Type B pancreatic cell (in vitro differentiated cells): ENCODE measurements at regions not wholly inside any gene's neighbourhood (a gene's known extent, or its start where the extent isn't known, plus 50 kb on each side); places are given as distances from the start of the nearest gene placed in this dataset.

Experiments used
- DNase-seq: peaks from one replicate; pipeline ENCODE4 v3.0.0; 2021; ENCODE audit warnings: mixed read lengths; ENCODE audit not compliant: unreplicated experiment; ENCODE audit errors: extremely low spot score
- H3K27ac Mint-ChIP-seq: 2 replicates; pipeline ENCODE4 v1.8.0; 2021; ENCODE audit warnings: mild to moderate bottlenecking, mixed read lengths
- H3K27me3 Mint-ChIP-seq: 2 replicates; pipeline ENCODE4 v1.8.0; 2021; ENCODE audit warnings: mixed read lengths
- H3K36me3 Mint-ChIP-seq: 2 replicates; pipeline ENCODE4 v1.8.0; 2021; ENCODE audit warnings: mixed read lengths
- H3K4me1 Mint-ChIP-seq: one replicate; pipeline ENCODE4 v1.8.0; 2021; ENCODE audit warnings: mixed read lengths; ENCODE audit not compliant: unreplicated experiment
- H3K4me3 Mint-ChIP-seq: 2 replicates; pipeline ENCODE4 v1.8.0; 2021; ENCODE audit warnings: mild to moderate bottlenecking, mixed read lengths
- H3K9me3 Mint-ChIP-seq: 2 replicates; pipeline ENCODE4 v1.8.0; 2021; ENCODE audit warnings: mixed read lengths
- TF ChIP-seq, protein P1 (sequence below): fragments of 200-600 bp; sonication (generic); conservative IDR thresholded peaks from 2 replicates; pipeline ENCODE4 v1.5.0; 2021; ENCODE audit warnings: antibody characterized with exemption, mild to moderate bottlenecking

DNA sequence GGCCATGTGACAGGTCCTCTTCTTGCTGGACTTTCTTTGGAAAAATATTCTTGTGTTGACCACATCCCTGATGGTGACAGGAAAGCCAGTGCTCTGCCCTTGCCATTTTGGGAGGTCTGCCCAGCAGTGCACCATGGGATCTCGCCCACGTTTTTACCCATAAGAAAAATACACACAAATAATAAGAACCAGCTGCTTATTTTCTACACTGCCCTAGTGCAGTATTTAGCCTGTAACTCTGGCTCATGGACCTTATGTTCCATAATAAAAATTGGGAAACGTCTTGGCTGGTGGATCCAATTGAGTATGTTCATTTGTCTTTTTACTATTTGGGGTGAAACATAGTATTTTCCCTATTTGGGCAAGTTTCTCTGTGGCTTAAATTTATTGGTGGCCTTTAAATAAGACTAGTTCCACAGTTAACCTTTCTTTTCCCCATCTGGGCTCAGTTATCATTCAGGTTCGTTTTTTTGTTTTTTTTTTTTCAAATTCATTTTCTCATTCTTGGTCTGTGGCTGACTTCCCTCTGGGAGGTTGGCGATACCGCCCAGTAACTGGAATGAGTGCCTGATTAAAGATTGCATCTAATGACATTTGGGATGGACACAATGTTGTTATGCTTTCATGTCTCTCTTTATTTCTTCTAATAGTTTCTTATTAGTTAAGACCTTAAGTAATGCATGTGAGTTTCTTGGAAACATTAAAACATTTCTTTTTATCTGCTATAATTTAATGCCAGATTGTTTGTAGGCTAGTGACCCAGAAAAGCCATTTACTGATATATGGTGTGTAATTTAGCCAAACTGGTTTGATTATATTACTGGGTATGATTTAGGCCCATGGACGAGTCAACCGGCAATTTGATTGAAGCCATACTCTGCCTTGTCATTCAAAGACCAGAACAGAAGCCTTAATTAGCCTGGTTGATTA, 163.7 kb downstream of the FGF10 start:
- H3K27me3 Mint-ChIP-seq: no peaks in the 10 kb centered on the region
- no peaks in the 10 kb centered on the region for H3K36me3 Mint-ChIP-seq
- DNase-seq: no peak
- H3K4me3 Mint-ChIP-seq: no peak overlapping the region
- H3K9me3 Mint-ChIP-seq: no peaks in the 10 kb centered on the region
- H3K4me1 Mint-ChIP-seq: no peaks in the 10 kb centered on the region
- no peak overlapping the region for H3K27ac Mint-ChIP-seq
- TF ChIP-seq, protein P1, sequence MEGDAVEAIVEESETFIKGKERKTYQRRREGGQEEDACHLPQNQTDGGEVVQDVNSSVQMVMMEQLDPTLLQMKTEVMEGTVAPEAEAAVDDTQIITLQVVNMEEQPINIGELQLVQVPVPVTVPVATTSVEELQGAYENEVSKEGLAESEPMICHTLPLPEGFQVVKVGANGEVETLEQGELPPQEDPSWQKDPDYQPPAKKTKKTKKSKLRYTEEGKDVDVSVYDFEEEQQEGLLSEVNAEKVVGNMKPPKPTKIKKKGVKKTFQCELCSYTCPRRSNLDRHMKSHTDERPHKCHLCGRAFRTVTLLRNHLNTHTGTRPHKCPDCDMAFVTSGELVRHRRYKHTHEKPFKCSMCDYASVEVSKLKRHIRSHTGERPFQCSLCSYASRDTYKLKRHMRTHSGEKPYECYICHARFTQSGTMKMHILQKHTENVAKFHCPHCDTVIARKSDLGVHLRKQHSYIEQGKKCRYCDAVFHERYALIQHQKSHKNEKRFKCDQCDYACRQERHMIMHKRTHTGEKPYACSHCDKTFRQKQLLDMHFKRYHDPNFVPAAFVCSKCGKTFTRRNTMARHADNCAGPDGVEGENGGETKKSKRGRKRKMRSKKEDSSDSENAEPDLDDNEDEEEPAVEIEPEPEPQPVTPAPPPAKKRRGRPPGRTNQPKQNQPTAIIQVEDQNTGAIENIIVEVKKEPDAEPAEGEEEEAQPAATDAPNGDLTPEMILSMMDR: no peak

DNA sequence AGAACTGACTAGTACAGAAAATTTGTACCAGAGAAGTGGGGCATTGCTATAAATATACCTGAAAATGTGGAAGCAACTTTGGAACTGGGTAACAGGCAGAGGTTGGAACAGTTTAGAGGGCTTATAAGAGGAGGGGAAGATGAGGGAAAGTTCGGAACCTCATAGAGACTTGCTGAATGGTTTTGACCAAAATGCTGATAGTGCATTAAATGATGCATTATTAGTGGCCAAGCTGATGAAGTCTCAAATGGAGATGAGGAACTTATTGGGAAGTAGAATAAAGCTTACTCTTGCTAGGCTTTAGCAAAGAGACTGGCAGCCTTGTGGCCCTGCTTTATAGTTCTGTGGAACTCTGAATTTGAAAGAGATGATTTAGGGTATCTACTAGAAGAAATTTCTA, 189.8 kb downstream of the FGF10 start:
- peaks cover 5% of the 10 kb centered on the region for H3K9me3 Mint-ChIP-seq

DNA sequence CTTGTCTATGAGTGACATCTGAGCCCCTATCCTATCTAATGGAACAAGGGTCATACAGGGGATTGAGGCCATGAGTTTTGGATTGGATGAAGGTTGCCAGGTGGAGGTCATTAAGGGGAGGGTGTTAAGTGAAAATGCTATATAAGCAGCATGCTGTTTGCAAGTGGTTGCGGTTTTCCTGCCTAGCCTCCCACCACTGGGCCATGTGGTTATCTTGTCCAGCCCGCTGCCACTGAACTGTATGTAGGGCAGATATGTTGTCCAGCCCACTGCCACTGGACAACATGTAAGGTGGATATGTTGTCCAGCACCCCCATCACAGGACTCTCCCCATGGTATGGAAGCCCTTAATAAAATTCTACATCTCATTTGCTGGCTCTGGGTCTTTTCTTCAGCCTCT, 200.0 kb downstream of the FGF10 start:
- DNase-seq: no peak
- Mint-ChIP-seq H3K36me3 (no peaks in the 10 kb centered on the region), H3K4me3 (no peak overlapping the region), H3K27ac (no peak overlapping the region), H3K4me1 (no peaks in the 10 kb centered on the region), H3K27me3 (no peaks in the 10 kb centered on the region), H3K9me3 (no peaks in the 10 kb centered on the region)
- TF ChIP-seq, protein P1: no peak

More for the DNA sequence above, 189.8 kb downstream of the FGF10 start:
- Mint-ChIP-seq H3K4me1 (no peaks in the 10 kb centered on the region), H3K36me3 (no peaks in the 10 kb centered on the region), H3K27me3 (no peaks in the 10 kb centered on the region), H3K27ac (no peak overlapping the region), H3K4me3 (no peak overlapping the region)
- DNase-seq: no peak
- TF ChIP-seq, protein P1: no peak

DNA sequence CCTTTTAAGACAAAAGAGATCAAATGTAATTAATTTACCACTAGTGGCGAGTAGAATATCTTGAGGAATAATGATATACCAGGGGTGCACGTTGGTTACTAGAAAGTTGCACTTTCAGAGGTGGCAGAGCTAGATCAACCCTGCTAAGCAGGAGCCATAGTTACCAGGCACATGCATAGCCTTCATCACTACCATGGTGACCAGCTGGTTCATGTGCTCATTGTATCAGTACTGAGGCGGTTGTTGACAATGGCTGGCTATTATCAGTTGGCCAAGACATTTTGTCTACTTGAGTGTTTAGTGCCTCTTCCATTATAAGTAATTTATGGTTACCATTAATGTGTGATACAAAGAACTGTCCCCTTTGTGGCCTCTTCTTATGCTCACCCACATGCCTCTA, 201.2 kb downstream of the FGF10 start:
- Mint-ChIP-seq H3K9me3 (no peaks in the 10 kb centered on the region), H3K27me3 (no peaks in the 10 kb centered on the region), H3K4me3 (no peak overlapping the region), H3K4me1 (no peaks in the 10 kb centered on the region), H3K27ac (no peak overlapping the region), H3K36me3 (no peaks in the 10 kb centered on the region)
- TF ChIP-seq, protein P1: no peak
- no peak for DNase-seq

DNA sequence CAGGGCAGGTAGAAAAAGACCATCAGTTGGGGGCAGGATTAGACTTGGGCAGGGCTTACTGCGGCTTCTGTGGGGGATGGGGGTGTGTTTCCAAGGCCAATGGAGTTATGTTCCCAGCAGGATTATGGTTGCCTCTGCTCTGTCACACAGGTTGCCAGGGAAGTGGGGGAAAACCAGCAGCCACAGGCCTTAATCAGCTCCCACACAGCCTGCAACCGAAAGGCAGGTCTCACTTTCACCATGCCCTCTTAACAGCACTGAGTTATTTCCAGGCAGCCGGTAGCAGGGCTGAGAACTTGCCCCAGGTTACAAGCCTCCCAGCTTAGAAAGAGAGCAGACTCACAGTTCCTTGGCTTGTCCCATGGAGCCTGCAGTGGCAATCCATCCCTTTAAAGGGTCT, 205.5 kb downstream of the FGF10 start:
- Mint-ChIP-seq H3K27me3 (no peaks in the 10 kb centered on the region), H3K27ac (no peak overlapping the region), H3K36me3 (no peaks in the 10 kb centered on the region), H3K9me3 (peaks cover 6% of the 10 kb centered on the region), H3K4me1 (no peaks in the 10 kb centered on the region), H3K4me3 (no peak overlapping the region)
- no peak for DNase-seq
- TF ChIP-seq, protein P1: no peak
